ENCODE measurements at regions not wholly inside any gene's neighbourhood (a gene's known extent, or its start where the extent isn't known, plus 50 kb on each side); places are given as distances from the start of the nearest gene placed in this dataset.

DNA sequence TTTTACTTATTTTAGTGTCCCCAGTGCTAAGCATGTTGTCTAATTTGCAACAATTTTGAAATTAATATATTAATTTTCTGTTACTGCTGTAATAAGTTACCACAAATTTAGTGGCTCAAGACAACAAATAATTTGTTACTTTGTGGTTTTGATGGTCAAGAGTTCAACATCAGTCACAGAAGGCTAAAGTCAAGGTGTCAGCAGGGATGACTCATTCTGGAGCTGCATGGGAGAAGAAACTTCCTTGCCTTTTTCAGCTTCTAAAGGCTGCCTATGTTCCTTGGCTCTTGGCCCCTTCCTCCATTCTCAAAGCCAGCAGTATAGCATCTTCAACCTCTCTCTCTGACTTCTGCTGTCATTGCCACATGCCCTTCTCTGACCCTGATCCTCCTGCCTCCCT is 271.8 kb downstream of the HLX start:
- TF ChIP-seq, protein P1, sequence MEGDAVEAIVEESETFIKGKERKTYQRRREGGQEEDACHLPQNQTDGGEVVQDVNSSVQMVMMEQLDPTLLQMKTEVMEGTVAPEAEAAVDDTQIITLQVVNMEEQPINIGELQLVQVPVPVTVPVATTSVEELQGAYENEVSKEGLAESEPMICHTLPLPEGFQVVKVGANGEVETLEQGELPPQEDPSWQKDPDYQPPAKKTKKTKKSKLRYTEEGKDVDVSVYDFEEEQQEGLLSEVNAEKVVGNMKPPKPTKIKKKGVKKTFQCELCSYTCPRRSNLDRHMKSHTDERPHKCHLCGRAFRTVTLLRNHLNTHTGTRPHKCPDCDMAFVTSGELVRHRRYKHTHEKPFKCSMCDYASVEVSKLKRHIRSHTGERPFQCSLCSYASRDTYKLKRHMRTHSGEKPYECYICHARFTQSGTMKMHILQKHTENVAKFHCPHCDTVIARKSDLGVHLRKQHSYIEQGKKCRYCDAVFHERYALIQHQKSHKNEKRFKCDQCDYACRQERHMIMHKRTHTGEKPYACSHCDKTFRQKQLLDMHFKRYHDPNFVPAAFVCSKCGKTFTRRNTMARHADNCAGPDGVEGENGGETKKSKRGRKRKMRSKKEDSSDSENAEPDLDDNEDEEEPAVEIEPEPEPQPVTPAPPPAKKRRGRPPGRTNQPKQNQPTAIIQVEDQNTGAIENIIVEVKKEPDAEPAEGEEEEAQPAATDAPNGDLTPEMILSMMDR (IDR thresholded peaks at IDR 0.05; ENCODE audit: low read length) = no peak
- no peak for TF ChIP-seq EZH2 (IDR thresholded peaks at IDR 0.05; ENCODE audit: borderline replicate concordance, low read length)
